Hematopoietic multipotent progenitor cell (in vitro differentiated cells): ENCODE measurements at regions not wholly inside any gene's neighbourhood (a gene's known extent, or its start where the extent isn't known, plus 50 kb on each side); places are given as distances from the start of the nearest gene placed in this dataset.
A peak's percentile ranks its signal among the peaks of the same experiment; 100 is the strongest.

ENCODE experiments used
- DNase-seq, 3 donors: peaks; one replicate each; pipeline ENCODE4 v3.0.0-alpha.2; 2011 to 2015; ENCODE audit warnings: low read depth in 2 of 3, low spot score in 2 of 3

- DNase-seq, result no peak
Observed at GRCh38 chr7:10076660-10077300, 896.9 kb upstream of the PHF14 start.

GRCh38 chr7:10079572-10079971 is 894.1 kb upstream of the PHF14 start:
- no peak for DNase-seq

- no peak for DNase-seq
Observed at GRCh38 chr7:10082896-10083295, 890.8 kb upstream of the PHF14 start.

GRCh38 chr7:10083766-10084165 is 889.9 kb upstream of the PHF14 start:
- DNase-seq, result no peak

DNA sequence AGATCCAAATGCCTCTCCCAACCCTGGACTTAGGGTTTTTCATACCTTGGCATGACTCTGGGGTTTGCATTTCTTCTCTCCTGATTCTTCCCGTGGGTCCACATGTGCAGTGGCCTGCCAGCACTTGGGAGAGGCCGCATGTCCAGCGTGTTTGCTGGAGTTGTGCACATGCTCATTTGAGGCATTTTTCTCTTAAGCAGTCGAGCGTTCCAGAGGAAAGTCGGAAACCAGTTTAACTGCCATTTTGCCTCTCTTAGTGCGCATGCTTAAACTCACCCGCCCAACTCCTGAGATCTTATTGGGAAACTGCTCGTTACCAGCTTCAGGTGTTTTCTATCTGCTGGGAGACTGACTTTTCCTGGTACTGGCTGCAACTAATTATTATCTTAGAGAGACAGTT is 888.4 kb upstream of the PHF14 start:
- DNase-seq, result no peak

DNA sequence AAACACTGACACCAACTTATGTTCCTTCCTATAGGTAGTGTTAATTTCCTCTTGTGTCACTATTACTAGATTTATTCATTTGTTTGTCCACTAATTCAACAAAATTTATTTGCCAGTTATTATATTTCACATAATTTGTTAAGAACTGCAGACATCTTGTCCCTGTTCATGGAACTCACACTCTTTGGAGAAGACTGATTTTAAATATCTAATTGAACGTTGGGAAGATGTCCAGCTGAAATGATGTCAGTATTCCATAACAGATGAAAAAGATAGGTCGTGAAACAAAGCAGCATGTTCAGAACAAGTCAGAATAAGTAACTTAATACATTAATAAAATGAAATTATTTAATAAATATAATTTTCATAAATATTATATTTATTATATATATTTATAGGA is 873.1 kb upstream of the PHF14 start:
- DNase-seq, result no peak

GRCh38 chr7:10101351-10101750 is 872.3 kb upstream of the PHF14 start:
- no peak for DNase-seq

- DNase-seq, result no peak
Observed at GRCh38 chr7:10104292-10104691, 869.4 kb upstream of the PHF14 start.

GRCh38 chr7:10106609-10107008 is 867.1 kb upstream of the PHF14 start:
- no peak for DNase-seq

- DNase-seq, result no peak
Observed at GRCh38 chr7:10116511-10116910, 857.2 kb upstream of the PHF14 start.

DNA sequence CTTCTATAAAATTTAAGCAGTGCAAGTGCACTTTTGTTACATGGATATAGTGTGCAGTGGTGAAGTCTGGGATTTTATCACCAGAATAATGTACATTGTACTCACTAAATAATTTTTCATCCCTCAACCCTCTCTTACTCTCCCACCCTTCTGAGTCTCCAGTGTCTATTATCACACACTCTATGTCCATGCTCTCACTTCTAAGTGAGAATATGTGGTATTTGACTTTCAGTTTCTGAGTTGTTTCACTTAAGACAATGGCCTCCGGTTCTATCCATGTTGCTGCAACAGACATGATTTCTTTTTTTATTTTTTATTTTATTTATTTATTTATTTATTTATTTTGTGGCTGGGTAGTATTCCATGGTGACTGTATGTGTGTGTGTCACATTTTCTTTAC is 855.9 kb upstream of the PHF14 start:
- DNase-seq, result no peak

DNA sequence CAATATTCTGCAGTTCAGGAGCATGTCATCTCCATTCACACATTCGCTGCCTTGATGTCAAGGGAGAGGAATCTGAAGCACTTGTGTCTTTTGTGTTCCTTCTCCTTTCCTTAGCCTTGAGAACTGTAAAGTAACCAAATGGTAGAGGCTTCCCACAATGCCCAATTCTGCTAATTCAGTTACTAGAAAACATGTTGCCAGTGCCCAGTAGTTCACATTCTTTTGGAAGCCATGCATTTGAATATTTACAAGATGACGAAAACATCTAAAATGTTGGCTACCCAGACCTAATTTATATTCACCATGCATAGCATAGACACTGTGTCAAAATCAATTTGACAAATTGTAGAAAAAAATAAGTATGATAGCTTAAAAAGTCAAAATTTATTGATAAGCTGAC is 852.7 kb upstream of the PHF14 start:
- DNase-seq, result no peak

DNA sequence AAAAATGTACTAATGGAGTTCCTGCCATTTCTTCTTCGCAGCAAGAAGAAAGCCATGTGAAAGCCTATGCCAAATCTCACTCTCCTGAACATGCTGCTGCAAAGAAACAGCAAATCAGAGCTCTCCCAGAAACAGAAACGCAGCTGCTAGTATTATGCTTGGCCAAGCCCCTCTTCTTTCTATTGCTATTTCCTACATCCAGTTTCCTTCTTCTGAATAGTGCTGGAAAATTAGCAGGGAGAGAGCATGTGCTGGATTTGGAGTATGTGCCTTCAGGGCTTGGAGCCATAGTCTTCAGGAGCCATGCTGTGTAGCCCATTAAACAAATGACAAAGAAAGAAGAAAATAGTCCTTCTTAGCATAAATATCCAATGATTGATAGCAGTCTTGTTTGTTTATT is 852.0 kb upstream of the PHF14 start:
- DNase-seq, result no peak

GRCh38 chr7:10122551-10123100 is 851.0 kb upstream of the PHF14 start:
- DNase-seq, result peak in 2 of 3 donors; percentile 3 to 39

DNA sequence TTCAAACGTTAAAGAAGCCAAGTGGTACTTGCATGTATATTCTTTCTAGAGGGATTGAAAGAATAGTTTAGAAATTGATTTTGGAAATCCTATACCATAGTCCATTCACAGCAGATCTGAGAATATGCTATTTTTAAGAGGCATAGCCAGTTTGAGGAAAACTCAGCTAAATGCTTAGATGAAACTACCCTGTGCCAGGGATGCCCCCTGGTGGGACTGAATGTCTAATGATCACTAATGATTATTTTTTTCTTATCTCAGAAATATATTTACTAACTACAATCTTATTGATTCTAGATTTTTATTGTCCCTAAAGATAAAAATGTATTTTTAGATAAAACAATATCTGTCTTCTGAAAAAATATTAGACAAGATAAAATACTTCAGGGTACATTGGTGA is 844.9 kb upstream of the PHF14 start:
- DNase-seq, result peak in 2 of 3 donors; percentile 19 to 67

DNA sequence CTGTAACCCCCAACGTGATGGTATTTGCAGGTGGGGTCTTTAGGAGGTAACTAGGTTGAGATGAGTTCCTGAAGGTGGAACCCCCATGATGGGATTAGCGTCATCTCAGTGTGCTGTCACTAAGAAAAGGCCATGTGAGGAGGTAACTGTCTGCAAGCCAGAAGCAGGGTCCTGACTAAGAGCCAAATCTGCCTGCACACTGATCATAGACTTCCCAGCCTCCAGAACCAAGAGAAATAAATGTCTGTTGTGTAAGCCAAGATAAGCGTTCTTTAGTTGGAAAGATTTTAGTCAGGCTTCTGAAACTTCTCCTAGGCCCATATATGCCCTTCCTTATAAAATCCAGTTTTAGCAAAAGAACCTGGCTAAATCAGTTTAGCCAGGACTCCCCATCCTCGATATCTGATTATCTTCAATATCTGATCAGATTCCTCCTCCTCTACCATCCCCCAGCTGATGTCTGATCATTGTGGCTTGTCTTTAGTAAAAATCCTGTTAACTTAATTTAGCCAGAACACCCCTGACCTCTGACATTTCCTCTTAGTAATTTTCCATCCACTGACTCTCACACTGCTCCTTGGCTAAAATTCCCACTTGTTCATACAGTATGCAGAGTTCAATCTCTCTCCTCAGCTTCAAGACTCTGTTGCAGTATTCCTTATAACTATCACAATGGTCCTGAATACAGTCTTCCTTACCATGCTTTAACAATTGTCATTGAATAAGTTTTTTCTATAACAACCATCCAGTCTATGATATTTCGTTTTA is 835.4 kb upstream of the PHF14 start:
- no peak for DNase-seq

GRCh38 chr7:10146271-10146670 is 827.4 kb upstream of the PHF14 start:
- no peak for DNase-seq

- DNase-seq, result no peak
Observed at GRCh38 chr7:10156972-10157371, 816.7 kb upstream of the PHF14 start.

- DNase-seq, result no peak
Observed at GRCh38 chr7:10181996-10182395, 791.7 kb upstream of the PHF14 start.

DNA sequence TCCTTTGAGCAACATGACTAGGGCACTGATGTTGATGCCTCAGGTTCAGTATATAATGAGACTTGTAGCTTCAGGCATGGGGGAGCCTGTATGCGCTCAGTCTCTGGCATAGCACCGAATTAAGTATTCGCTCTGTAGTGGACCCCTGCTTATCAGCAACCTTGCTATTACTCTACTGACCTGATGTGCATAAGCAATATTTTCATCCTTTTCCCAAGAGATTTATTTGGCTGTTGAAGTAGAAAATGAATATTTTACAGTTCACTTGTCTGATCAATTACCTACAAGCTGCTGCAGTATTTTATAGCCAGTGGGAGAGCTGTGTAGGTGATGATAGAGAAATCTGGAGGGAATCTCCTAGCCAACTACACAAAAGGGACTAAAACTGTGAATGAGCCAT is 781.6 kb upstream of the PHF14 start:
- DNase-seq, result no peak

- DNase-seq, result no peak
Observed at GRCh38 chr7:10205696-10206095, 768.0 kb upstream of the PHF14 start.

- no peak for DNase-seq
Observed at GRCh38 chr7:10210000-10210399, 763.7 kb upstream of the PHF14 start.
